ENCODE measurements at regions not wholly inside any gene's neighbourhood (a gene's known extent, or its start where the extent isn't known, plus 50 kb on each side); places are given as distances from the start of the nearest gene placed in this dataset.
A peak's percentile ranks its signal among the peaks of the same experiment; 100 is the strongest.
"Not testable (repeated sequence)": the region's sequence is repeated elsewhere in the genome, so short reads cannot be mapped to it uniquely, and the experiment has no call there.

GRCh38 chr12:87385322-87385721, 643.9 kb downstream of the C12orf50 start:
- no peak for DNase-seq

- no peak for DNase-seq
These were observed 645.0 kb downstream of the C12orf50 start for GRCh38 chr12:87384226-87384625.

GRCh38 chr12:87383680-87384079, 645.5 kb downstream of the C12orf50 start:
- no peak for DNase-seq

DNA sequence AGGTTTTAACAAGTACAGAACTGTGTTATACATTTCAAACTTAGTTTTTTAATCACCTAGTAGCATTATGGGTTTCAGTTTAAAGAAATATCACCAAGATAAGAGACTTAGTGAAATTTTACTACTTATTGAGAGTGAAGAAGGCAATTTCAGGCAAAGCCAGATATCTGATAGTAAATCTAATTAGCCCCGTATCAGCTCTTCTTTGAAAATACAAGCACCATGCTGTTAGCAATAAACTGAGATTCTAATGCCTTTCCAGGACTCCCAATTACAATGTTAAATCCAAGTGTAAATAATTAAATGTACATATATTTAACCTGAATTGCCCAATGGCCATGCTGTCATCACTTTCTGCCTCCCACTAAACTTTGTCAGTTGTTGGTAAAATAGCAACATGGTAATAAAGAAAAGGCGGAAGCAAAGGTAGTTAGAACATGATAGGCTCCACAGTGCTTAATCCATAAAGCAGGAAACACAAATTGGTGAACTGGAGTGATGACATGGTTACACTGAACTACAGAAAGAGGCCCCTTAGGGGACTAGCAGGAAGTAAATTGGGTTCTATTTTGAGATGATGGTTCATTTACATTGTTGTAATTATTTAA, 646.1 kb downstream of the C12orf50 start:
- no peak for DNase-seq

DNA sequence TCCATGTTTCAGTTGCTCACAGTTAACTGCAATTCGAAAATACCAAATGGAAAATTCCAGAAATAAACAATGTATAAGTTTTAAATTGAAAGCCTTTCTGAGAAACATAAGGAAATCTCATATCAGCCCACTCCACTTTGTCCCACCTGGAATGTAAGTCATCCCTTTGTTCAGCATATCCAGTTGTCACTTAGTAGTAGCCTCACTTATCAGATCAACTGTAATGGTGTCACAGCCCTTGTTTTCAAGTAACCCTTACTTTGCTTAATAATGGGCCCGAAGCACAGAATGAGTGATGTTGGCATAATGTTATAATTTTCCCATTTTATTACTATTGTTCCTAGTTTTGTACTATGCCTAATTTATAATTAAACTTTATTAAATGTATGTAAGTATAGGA, 646.8 kb downstream of the C12orf50 start:
- no peak for DNase-seq

DNA sequence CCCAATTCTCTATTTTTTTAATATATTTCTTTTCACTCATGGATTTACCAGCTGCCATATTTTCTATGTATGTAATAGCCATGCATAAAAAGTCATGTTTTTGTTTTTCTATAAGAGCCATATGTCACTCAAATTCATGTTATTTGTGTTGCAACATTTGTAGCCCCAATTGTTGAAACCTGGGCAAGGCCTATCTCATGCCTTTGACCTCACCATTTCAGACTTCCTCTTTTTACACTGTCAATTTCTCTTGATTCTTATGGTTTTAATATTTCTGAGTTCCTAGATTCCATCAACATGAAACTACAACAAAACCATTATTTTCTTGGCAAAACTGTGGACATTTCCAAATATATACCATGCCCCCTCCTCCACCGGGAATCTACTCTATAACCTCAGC, 647.5 kb downstream of the C12orf50 start:
- no peak for DNase-seq

DNA sequence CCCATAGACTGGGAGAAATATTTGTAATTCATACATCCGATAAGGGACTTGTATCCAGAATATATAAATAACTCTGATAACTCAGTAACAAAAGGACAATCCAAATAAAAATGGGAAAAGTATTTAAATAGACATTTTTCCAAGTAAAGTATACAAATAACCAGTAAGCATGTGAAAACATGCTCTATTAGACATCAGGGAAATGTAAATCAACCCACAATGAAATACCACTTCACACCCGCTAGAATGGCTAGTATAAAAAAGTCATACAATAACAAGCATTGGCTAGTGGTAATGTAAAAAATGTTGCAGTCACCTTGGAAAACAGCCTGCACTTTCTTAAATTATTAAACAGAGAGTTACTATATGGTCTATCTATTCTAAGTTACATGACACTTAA, 650.7 kb downstream of the C12orf50 start:
- no peak for DNase-seq

GRCh38 chr12:87376722-87377121, 652.5 kb downstream of the C12orf50 start:
- DNase-seq: no peak

DNA sequence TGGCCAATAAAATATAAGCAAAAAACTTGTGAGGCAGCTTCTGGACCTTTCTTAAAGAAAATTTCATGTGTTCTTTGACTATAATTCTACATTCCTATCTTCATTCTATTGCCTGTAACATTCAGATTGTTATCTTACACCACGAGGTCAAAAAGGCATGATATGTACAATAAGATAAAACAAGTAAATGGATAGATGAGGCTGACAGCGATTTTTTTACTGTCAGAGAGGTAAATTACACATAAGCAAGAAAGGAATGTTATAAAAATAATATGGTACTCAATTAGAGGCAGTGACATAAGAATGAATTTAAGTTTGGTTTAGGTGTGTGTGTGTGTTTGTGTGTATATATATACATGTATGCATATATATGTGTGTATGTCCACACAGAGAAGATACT, 660.0 kb downstream of the C12orf50 start:
- DNase-seq: no peak

DNA sequence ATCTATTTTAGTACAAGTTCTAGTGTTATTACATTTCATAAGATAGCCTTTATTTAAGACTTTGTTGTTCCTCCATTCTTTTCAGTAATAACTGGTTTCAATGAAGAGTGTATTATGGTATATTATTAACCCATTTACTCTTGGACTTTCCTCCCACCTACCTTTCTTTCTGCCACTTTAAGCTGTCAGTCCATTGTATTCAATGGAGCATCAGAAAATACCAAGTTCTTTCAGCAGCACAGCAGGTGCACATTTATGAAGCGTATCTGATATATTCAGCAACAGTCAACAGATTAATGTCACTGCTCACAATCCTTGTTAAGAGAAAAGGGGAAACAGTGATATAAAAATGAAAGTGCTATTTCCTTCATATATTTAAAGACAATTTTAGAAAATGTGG, 660.9 kb downstream of the C12orf50 start:
- peak; percentile 52 for DNase-seq

DNA sequence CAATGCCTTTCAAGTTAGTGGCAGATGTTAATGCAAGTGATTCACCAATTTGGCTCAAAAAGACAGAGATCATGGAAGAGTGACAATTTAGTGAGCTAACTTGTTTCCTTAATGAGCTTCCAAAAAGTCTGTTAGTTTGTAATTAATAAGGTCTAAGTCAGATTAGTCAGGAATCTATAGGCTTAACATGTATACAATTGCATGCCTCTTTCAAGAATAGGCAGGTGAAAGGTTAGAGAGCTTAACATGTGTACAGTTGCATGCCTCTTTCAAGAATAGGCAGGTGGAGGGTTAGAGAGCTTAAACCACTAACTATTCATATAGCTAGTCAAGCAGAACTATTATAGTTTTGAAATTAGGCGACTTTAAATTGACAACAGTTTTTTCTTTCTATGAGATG, 663.8 kb downstream of the C12orf50 start:
- no peak for DNase-seq

DNA sequence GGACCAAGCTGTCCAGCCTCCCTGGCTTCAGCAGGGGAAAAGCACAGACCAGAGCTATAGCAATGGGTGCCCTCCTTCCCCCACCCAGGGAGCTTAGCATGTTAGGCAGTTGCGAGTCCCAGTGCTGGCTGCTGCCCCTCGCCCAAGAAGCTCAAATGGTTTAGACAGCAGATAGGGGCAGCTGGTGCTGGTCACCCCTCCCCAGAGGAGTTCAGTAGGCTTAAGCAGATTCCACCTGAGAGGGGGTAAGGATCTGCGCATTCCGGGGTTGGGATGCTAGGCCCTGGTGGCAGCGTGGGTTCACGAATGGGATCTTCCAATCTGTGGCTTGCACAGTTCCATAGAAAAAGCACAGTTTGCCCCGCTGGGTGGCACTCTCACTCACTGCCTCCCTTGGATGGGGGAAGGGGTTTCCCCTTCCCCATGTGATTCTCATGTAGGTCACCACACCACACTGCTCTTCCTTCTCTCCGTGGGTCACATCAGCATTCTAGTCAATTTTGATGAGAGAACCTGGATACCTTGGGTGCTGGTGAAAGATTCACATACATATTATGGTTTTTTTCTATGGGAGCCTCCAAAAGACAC, 665.6 kb downstream of the C12orf50 start:
- DNase-seq: no peak

DNA sequence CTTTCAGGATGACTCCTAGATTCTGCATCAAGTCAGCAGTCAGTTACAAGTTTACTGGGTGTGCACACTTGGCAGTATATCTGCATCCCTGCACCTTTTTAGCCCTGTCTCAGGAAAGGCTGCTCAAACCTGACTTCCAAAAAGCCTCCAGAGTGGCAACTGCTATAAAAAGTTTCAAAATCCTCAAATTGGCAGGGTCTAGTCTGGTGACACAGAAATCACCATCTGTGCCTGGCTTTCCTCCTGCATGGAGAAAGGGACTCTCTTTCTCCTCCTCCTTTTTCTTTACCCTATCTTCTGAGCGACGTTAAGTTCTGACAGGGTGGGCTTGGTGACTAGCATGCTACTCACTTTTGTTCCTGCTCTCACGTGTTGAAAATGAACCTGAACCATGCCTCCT, 679.5 kb downstream of the C12orf50 start:
- DNase-seq: no peak

DNA sequence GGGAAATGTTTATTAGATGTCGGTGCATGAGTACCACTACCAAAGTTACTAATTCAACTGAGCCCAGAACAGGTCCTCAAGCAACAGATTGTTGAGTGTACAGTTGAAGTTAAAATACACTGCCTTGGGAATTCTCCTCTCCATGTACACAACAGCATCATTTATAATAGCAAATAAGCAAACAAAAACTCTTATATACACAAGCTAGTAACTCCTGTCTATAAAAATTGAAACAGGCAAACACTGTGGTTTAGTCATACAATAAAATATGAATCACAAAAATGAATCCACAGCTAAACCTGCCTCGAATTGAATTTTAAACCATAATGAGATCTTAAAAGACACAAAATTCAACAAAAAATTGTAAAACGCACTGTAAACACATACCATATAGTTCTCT, 681.1 kb downstream of the C12orf50 start:
- DNase-seq: no peak

DNA sequence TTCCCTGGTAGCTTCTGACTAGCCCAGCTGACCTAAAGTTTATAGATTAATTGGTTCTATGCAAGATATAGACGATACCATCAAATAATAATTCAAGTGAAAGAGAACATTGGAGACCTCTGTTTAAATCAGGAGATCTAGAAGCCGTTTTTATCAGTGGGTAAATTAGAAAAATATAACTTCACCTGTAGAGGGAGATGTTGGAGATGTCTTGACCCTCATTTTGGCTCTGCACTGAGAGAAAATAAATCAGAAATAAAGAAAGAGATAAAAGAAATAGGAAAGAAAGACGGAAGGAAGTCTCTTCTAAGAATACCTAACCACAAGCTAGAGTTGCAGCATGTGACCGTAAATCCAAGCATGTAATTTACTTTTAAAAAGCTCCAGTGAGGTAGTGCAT, 684.5 kb downstream of the C12orf50 start:
- no peak for DNase-seq

DNA sequence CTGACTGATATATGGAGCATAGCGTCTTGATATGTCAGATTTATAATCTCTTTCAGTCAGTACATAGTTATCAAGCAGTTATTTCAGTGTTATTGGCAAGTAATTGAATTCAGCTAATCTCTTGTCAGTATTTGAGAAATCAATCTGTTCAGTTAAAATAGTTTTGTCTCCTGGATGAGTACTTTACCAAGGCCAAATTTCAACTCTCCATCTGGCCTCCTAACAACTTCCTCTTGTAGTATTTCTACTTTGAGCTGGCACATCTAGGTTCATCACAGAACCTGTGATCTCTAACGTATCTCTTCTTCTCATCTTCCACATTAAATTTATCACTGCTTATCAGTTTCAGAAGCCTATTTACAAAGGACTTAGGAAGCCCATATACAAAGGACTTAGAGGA, 690.5 kb downstream of the C12orf50 start:
- DNase-seq: no peak

DNA sequence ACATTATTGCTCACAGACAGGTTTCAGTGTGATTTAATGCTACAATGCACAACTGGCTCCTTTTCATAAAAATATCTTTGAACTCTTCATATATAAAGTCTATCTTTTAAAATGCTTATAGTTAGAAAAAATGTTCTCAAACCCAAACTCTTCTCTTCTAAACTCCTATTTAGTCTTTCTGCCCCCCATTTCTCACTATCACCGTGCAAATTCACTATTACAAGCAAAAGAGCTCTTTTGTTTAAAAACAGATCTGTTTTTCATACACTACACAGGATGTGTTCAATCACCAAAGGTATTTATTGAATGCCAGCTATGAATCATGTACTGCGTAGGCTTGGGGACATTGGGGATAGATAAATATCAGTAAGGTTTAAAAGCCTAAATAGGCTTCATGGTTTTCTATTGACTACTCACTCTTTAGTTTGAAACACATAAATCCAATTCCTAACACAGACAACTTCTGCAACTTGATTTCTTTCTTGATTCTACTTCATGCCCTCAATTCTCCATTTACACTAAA, 692.3 kb downstream of the C12orf50 start:
- DNase-seq: no peak

GRCh38 chr12:87332987-87333726, 696.0 kb downstream of the C12orf50 start:
- no peak for DNase-seq

GRCh38 chr12:87330071-87330555, 699.1 kb downstream of the C12orf50 start:
- DNase-seq: not testable (repeated sequence)

DNA sequence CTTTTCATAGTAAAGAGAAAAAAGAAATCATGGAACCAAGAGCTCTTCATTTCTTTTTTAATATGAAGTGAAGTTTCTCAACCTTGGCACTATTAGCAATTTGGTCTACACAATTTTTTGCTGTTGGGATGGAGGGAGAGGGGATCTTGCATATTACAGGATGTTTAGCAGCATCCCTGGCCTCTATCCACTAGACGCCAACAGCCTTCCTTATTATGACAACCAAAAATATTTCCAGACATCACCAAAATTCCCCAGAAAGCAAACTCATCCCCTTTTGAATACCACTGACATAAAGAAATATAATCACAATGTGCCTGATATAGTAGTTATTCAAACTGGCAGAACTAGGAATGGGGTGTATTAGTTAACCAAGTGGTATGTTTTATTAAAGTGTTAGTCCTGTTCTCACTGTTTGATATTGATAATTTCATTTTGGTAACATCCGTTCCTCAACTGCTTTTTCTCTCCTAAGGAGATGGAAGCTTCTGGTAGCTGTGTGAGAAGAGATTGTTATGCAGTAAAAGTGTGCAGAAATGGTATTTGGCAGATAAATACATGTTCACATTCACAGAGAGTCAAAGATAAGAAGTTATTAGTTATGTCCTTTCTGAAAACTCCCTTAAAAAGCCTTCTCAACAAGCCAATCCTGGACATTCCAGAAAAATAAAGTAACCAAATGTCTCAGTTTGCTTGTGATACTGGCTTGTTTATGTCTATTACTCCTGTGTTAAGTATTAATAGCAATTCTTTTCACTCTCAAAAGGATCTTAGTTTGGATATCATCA, 699.9 kb downstream of the C12orf50 start:
- no peak for DNase-seq

- no peak for DNase-seq
These were observed 705.8 kb downstream of the C12orf50 start for GRCh38 chr12:87323369-87323768.

- no peak for DNase-seq
These were observed 708.5 kb downstream of the C12orf50 start for GRCh38 chr12:87320724-87321123.

DNA sequence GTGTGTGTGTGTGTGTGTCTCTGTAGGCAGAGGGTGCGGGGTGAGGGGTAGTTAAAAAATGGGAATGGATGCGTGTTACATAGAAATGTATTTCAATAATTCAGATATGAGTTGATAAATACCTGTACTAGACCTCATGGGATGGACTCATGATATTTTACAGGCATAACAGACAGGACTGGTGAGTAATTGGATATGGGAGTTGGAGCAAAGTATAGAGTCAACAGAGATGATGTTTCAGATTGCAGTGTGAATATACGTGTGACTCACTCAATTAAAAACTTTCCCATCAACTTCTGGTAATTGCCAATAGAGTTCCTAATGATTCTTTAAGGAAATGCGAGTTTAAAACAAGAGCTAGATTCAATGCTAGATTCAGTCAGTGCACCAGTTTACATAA, 711.9 kb downstream of the C12orf50 start:
- DNase-seq: no peak
